ENCODE measurements at regions not wholly inside any gene's neighbourhood (a gene's known extent, or its start where the extent isn't known, plus 50 kb on each side); places are given as distances from the start of the nearest gene placed in this dataset.

GRCh38 chr19:46955813-46956371 lies 63.7 kb upstream of the NPAS1 start:
- peaks cover 34% of the 10 kb centered on the region for H3K4me1 ChIP-seq (ENCODE audit: low read depth)
- no peaks in the 10 kb centered on the region for H3K9me3 ChIP-seq
- intact Hi-C loops (cut with DNase I, micrococcal nuclease), result no loop called here
- ATAC-seq (no peak), DNase-seq (no peak)
- no peaks in the 10 kb centered on the region for H3K36me3 ChIP-seq (ENCODE audit: low read depth)
- H3K4me3 ChIP-seq, result no peak overlapping the region
- no peak for TF ChIP-seq CTCF (IDR thresholded peaks at IDR 0.05)

- DNase-seq, result no peak
- ATAC-seq, result no peak
- H3K4me3 ChIP-seq, result no peak overlapping the region
- peaks cover 21% of the 10 kb centered on the region for H3K4me1 ChIP-seq (ENCODE audit: low read depth)
- intact Hi-C loops (cut with DNase I, micrococcal nuclease), result no loop called here
- H3K36me3 ChIP-seq (ENCODE audit: low read depth), result no peaks in the 10 kb centered on the region
- TF ChIP-seq CTCF (IDR thresholded peaks at IDR 0.05), result no peak
- H3K9me3 ChIP-seq, result no peaks in the 10 kb centered on the region
These were observed 61.1 kb upstream of the NPAS1 start for GRCh38 chr19:46958532-46958931.

- Histone ChIP-seq H3K4me3 (no peak overlapping the region), H3K9me3 (no peaks in the 10 kb centered on the region), H3K4me1 (ENCODE audit: low read depth) (peaks cover 9% of the 10 kb centered on the region), H3K36me3 (ENCODE audit: low read depth) (no peaks in the 10 kb centered on the region)
- DNase-seq, result no peak
- ATAC-seq, result no peak
- no peak for TF ChIP-seq CTCF (IDR thresholded peaks at IDR 0.05)
- intact Hi-C loops (cut with DNase I, micrococcal nuclease), result no loop called here
These were observed 59.6 kb upstream of the NPAS1 start for GRCh38 chr19:46959894-46960556.

- Histone ChIP-seq H3K4me1 (ENCODE audit: low read depth) (peaks cover 2% of the 10 kb centered on the region), H3K4me3 (no peak overlapping the region), H3K36me3 (ENCODE audit: low read depth) (no peaks in the 10 kb centered on the region), H3K9me3 (no peaks in the 10 kb centered on the region)
- ATAC-seq (no peak), DNase-seq (no peak)
- TF ChIP-seq CTCF (IDR thresholded peaks at IDR 0.05), result no peak
- intact Hi-C loops (cut with DNase I, micrococcal nuclease), result no loop called here
These were observed 57.5 kb upstream of the NPAS1 start for GRCh38 chr19:46962030-46962570.

- intact Hi-C loops (cut with DNase I, micrococcal nuclease), result no loop called here
- no peaks in the 10 kb centered on the region for H3K36me3 ChIP-seq (ENCODE audit: low read depth)
- H3K4me1 ChIP-seq (ENCODE audit: low read depth), result peaks cover 13% of the 10 kb centered on the region
These were observed 56.4 kb upstream of the NPAS1 start for GRCh38 chr19:46963093-46963734.

More at GRCh38 chr19:46963093-46963734, 56.4 kb upstream of the NPAS1 start:
- TF ChIP-seq CTCF (IDR thresholded peaks at IDR 0.05), result no peak
- ATAC-seq (no peak), DNase-seq (no peak)
- Histone ChIP-seq H3K9me3 (no peaks in the 10 kb centered on the region), H3K4me3 (no peak overlapping the region)

All from mucosa of descending colon (tissue), 3 donors.